Central memory CD8-positive, alpha-beta T cell (primary cell): ENCODE measurements at regions not wholly inside any gene's neighbourhood (a gene's known extent, or its start where the extent isn't known, plus 50 kb on each side); places are given as distances from the start of the nearest gene placed in this dataset.

ENCODE experiments used
- ATAC-seq: fragments of 150-1000 bp; cut with Tn5 transposase; replicated peaks from 2 replicates; pipeline ENCODE4 v1.10.0; 2022; ENCODE audit warnings: mild to moderate bottlenecking, moderate FRiP score, moderate number of reproducible peaks; ENCODE audit not compliant: poor library complexity, severe bottlenecking; ENCODE audit errors: extremely low read depth
- DNase-seq, 2 donors: peaks; one replicate each; pipeline ENCODE4 v3.0.0; 2021; ENCODE audit warnings: low spot score in 2 of 2
- H3K27ac Mint-ChIP-seq: one replicate; pipeline ENCODE4 v1.8.0; 2022; ENCODE audit warnings: low read depth, mild to moderate bottlenecking, moderate library complexity, mixed read lengths
- H3K27me3 Mint-ChIP-seq: one replicate; pipeline ENCODE4 v1.8.0; 2022; ENCODE audit warnings: mixed read lengths
- H3K36me3 Mint-ChIP-seq: one replicate; pipeline ENCODE4 v1.8.0; 2022; ENCODE audit warnings: mild to moderate bottlenecking, moderate library complexity, mixed read lengths; ENCODE audit not compliant: insufficient read depth
- H3K4me1 Mint-ChIP-seq: one replicate; pipeline ENCODE4 v1.8.0; 2022; ENCODE audit warnings: mixed read lengths
- H3K4me3 Mint-ChIP-seq: one replicate; pipeline ENCODE4 v1.8.0; 2022; ENCODE audit warnings: mild to moderate bottlenecking, moderate library complexity, mixed read lengths
- H3K9me3 Mint-ChIP-seq: one replicate; pipeline ENCODE4 v1.8.0; 2022; ENCODE audit warnings: mixed read lengths

DNA sequence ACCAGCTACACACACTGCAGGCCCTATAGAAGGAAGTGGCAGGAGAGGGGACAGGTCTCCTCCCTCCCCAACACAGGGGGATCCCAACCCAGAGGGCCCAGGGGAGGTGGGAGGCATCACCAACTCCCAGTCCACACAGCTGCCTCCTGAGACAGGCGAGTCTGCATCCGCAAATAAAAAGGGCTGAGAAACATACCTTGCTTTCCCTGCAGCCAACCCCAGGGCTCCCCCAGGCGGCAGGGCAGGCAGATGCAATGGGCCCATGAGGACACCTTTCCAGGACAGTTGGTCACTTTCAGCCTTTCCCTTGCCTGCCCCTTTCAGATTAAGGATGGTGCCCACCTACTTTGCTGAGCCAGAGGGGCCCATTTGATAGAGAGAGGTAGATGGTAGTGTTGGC is 180.0 kb downstream of the BRD1 start:
- DNase-seq (no peak), ATAC-seq (no peak)
- no peaks in the 10 kb centered on the region for H3K27me3 Mint-ChIP-seq
- no peaks in the 10 kb centered on the region for H3K36me3 Mint-ChIP-seq
- H3K4me1 Mint-ChIP-seq = peaks cover 21% of the 10 kb centered on the region
- H3K9me3 Mint-ChIP-seq = no peaks in the 10 kb centered on the region
- H3K27ac Mint-ChIP-seq = no peak overlapping the region
- no peak overlapping the region for H3K4me3 Mint-ChIP-seq

GRCh38 chr22:49646876-49647275 is 180.8 kb downstream of the BRD1 start:
- Mint-ChIP-seq H3K36me3 (no peaks in the 10 kb centered on the region), H3K27ac (no peak overlapping the region), H3K4me3 (no peak overlapping the region), H3K9me3 (no peaks in the 10 kb centered on the region), H3K27me3 (no peaks in the 10 kb centered on the region), H3K4me1 (peaks cover 21% of the 10 kb centered on the region)
- DNase-seq = no peak
- no peak for ATAC-seq

GRCh38 chr22:49645791-49646550 is 181.7 kb downstream of the BRD1 start:
- Mint-ChIP-seq H3K36me3 (no peaks in the 10 kb centered on the region), H3K4me3 (no peak overlapping the region), H3K4me1 (peaks cover 21% of the 10 kb centered on the region), H3K9me3 (no peaks in the 10 kb centered on the region), H3K27me3 (no peaks in the 10 kb centered on the region), H3K27ac (no peak overlapping the region)
- no peak for ATAC-seq
- no peak for DNase-seq

- Mint-ChIP-seq H3K27me3 (no peaks in the 10 kb centered on the region), H3K36me3 (no peaks in the 10 kb centered on the region), H3K4me1 (peaks cover 19% of the 10 kb centered on the region), H3K9me3 (no peaks in the 10 kb centered on the region), H3K4me3 (no peak overlapping the region), H3K27ac (no peak overlapping the region)
- no peak for ATAC-seq
- no peak for DNase-seq
Observed at GRCh38 chr22:49645257-49645656, 182.4 kb downstream of the BRD1 start.

DNA sequence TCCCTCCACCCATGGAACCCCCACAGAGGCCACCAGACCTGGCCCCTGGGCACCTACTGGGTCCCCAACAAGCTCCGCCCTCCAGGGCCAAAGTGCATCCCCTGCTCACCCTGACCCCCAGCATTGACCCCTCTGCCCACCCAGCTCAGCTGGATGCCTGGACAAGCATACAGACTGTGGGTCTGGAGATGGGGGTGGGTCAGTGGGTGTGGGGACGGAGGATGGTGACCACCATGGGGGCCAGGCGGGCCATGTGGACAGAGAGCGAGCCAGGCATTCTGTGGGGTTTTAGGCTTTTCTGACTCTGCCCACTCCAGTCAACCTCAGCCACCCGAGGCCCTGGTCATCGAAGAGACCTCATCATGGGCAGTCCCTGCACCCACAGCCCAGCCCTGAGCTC is 183.7 kb downstream of the BRD1 start:
- peaks cover 11% of the 10 kb centered on the region for H3K4me1 Mint-ChIP-seq
- H3K9me3 Mint-ChIP-seq = no peaks in the 10 kb centered on the region
- no peaks in the 10 kb centered on the region for H3K27me3 Mint-ChIP-seq
- H3K36me3 Mint-ChIP-seq = no peaks in the 10 kb centered on the region
- no peak for ATAC-seq
- H3K4me3 Mint-ChIP-seq = no peak overlapping the region
- H3K27ac Mint-ChIP-seq = no peak overlapping the region
- DNase-seq = no peak

GRCh38 chr22:49643466-49643865 is 184.2 kb downstream of the BRD1 start:
- H3K4me3 Mint-ChIP-seq = no peak overlapping the region
- no peak for DNase-seq
- H3K36me3 Mint-ChIP-seq = no peaks in the 10 kb centered on the region
- no peaks in the 10 kb centered on the region for H3K9me3 Mint-ChIP-seq
- H3K27ac Mint-ChIP-seq = no peak overlapping the region
- no peak for ATAC-seq
- no peaks in the 10 kb centered on the region for H3K27me3 Mint-ChIP-seq
- peaks cover 11% of the 10 kb centered on the region for H3K4me1 Mint-ChIP-seq

DNA sequence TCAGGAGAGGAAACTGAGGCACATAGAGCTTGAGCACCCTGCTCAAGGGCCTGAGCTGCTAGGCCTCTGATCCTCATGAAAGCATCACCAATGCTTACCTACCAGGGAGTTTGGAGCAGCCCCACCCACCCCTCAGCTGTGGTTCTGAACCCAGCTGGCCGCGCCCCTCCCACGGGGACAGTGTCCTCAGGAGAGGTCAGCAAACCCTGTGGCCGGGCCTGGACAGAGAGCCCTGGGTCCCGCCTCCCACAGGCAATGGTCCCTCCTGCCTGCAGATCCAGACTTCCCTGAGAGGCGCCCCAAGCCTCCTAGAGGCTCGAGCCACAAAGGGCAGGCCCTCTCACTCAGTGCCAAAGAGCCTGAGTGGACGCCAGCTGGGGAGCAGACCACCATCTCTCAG is 184.9 kb downstream of the BRD1 start:
- no peaks in the 10 kb centered on the region for H3K9me3 Mint-ChIP-seq
- no peaks in the 10 kb centered on the region for H3K27me3 Mint-ChIP-seq
- peaks cover 2% of the 10 kb centered on the region for H3K36me3 Mint-ChIP-seq
- peaks cover 11% of the 10 kb centered on the region for H3K4me1 Mint-ChIP-seq
- DNase-seq = no peak
- H3K27ac Mint-ChIP-seq = no peak overlapping the region
- ATAC-seq = no peak
- H3K4me3 Mint-ChIP-seq = no peak overlapping the region

DNA sequence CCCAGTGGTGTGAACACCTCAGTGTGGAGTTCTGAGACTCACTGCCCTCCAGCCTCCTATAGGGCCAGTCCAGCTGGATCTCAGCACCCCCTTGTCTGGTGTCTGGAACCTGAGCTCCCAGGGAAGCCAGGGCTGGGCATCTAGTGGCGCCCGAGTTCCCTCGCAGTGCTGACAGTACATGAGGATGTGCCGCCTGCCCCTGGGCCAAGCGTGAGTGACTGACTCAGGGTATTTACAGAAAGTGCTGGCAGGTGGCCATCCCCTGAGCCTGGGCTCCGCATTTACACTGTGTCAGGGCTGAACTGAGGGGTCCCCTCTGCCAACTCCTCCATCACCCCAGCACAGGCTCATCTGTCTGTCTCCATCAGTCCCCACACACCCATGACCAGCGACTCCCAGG is 185.3 kb downstream of the BRD1 start:
- Mint-ChIP-seq H3K27ac (no peak overlapping the region), H3K4me1 (peaks cover 10% of the 10 kb centered on the region), H3K4me3 (no peak overlapping the region), H3K36me3 (peaks cover 3% of the 10 kb centered on the region), H3K27me3 (no peaks in the 10 kb centered on the region), H3K9me3 (no peaks in the 10 kb centered on the region)
- DNase-seq (no peak), ATAC-seq (no peak)

DNA sequence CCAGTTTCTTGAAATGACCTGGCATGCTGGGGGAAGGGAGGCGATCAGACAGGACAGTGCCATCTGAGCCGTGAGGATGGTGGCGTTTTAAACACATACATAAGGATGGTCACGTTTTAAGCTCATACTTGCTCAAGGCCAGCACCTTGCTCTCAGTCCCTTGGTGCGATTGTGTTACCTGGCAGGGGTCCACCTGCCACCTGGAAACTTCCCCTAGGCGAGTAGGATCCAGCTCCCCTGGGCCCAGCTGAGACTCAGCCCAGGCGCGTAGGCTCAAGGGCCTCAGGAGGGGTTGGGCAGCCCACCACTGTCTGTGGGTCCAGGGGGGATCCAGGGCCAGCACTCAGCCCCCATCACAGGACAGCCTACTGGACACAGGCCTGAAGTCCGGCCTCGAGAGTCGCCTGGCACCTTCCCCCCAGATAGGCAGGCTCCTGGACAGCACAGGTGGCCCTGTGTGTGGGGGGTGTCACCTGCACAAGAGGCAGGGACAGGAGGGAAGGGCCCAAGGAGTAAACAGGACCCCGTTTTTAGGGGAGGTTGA is 185.8 kb downstream of the BRD1 start:
- no peak for DNase-seq
- Mint-ChIP-seq H3K27me3 (no peaks in the 10 kb centered on the region), H3K9me3 (no peaks in the 10 kb centered on the region), H3K4me3 (no peak overlapping the region), H3K27ac (no peak overlapping the region), H3K36me3 (peaks cover 3% of the 10 kb centered on the region), H3K4me1 (peaks cover 5% of the 10 kb centered on the region)
- ATAC-seq = no peak

GRCh38 chr22:49640366-49641095 is 187.1 kb downstream of the BRD1 start:
- Mint-ChIP-seq H3K4me3 (no peak overlapping the region), H3K27me3 (no peaks in the 10 kb centered on the region), H3K36me3 (peaks cover 3% of the 10 kb centered on the region), H3K9me3 (no peaks in the 10 kb centered on the region), H3K4me1 (no peaks in the 10 kb centered on the region), H3K27ac (no peak overlapping the region)
- DNase-seq (no peak), ATAC-seq (no peak)

GRCh38 chr22:49639956-49640355 is 187.7 kb downstream of the BRD1 start:
- no peaks in the 10 kb centered on the region for H3K4me1 Mint-ChIP-seq
- no peaks in the 10 kb centered on the region for H3K9me3 Mint-ChIP-seq
- ATAC-seq = no peak
- H3K27me3 Mint-ChIP-seq = no peaks in the 10 kb centered on the region
- H3K4me3 Mint-ChIP-seq = no peak overlapping the region
- H3K36me3 Mint-ChIP-seq = peaks cover 3% of the 10 kb centered on the region
- H3K27ac Mint-ChIP-seq = no peak overlapping the region
- no peak for DNase-seq

DNA sequence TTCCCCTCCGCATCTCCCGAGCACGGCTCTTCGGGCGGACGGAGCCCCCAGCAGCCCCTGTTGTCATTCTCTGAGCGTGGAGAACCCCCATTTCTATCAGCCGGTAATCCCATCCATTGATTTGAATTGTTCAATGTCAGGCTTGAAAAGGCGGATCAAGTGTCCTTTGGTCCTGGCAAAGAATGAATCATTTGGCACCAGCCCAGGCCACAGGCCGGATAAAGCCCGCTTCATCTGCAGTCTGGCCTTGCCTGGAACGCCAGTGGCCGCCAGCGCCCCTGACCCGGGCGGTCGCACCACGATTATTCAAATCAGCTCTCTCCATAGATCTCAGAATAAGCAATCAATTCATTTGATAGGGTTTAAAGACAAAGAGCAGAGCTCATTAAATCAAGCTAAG is 188.9 kb downstream of the BRD1 start:
- H3K9me3 Mint-ChIP-seq = no peaks in the 10 kb centered on the region

DNA sequence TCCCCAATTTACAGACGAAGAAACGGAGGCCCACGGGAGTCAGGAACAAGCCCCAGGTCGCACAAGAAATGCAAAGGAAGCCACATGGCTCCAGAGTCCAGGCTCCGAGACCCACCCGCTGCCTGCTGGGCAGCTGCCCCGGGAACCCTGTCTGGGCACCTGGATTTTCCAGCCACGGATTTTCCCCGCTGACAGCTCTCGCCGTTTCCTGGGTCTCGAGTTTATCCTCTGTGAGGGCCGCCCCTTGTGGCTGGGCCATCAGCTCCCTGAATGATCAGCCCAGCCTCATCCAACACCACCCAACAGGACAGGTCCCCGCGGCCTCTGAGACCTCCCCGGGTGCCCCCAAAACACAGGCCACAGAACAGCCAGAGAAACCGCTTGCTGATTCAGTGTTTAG is 189.7 kb downstream of the BRD1 start:
- Mint-ChIP-seq H3K27ac (no peak overlapping the region), H3K4me3 (no peak overlapping the region), H3K27me3 (no peaks in the 10 kb centered on the region), H3K9me3 (no peaks in the 10 kb centered on the region), H3K36me3 (peaks cover 3% of the 10 kb centered on the region), H3K4me1 (no peaks in the 10 kb centered on the region)
- ATAC-seq (no peak), DNase-seq (no peak)

More for the DNA sequence above, 188.9 kb downstream of the BRD1 start:
- Mint-ChIP-seq H3K27ac (no peak overlapping the region), H3K36me3 (peaks cover 3% of the 10 kb centered on the region), H3K4me1 (no peaks in the 10 kb centered on the region), H3K4me3 (no peak overlapping the region), H3K27me3 (no peaks in the 10 kb centered on the region)
- no peak for DNase-seq
- ATAC-seq = no peak
